GM13976 (cell line): ENCODE measurements at regions not wholly inside any gene's neighbourhood (a gene's known extent, or its start where the extent isn't known, plus 50 kb on each side); places are given as distances from the start of the nearest gene placed in this dataset.

Experiments
- DNase-seq: peaks from one replicate; pipeline ENCODE4 v3.0.0; 2012; ENCODE audit warnings: low spot score
- CTCF ChIP-seq: IDR thresholded peaks from 2 replicates; pipeline ENCODE4 v1.5.1; 2012; ENCODE audit warnings: borderline replicate concordance, mild to moderate bottlenecking; ENCODE audit not compliant: insufficient read depth; ENCODE audit errors: extremely low read depth, missing control alignments, control extremely low read depth
- in situ Hi-C: fragments of 300-500 bp; cut with MboI; formaldehyde crosslinking; loops from one replicate; pipeline ENCODE4 v1.12.0; 2022; ENCODE audit warnings: low sequenced_read_pairs, mixed read lengths, inconsistent platforms; ENCODE audit not compliant: unreplicated experiment

DNA sequence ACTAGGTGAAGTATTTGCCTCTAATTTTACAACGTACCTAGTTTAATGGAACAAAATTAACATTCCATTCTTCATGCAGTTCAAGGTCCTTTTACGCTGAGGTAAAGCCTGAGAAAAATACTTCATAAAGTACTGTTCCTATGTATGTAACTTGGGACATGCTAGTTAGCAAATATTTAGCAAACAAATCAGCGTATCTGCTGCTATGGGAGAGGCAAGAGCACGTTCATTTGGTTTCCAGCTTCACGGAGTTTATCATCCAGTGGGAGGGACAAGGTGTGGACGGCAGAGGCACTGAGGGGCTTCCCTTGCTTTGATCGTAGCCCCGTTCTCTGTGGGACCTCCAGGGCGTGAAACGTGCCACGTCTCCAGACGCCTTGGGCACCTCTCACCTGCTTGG lies 248.8 kb downstream of the IRS2 start:
- in situ Hi-C loops = no loop called here
- TF ChIP-seq CTCF = no peak
- no peak for DNase-seq

GRCh38 chr13:109533350-109533749 lies 253.0 kb downstream of the IRS2 start:
- in situ Hi-C loops = no loop called here
- DNase-seq = no peak
- no peak for TF ChIP-seq CTCF

GRCh38 chr13:109529964-109530363 lies 256.4 kb downstream of the IRS2 start:
- TF ChIP-seq CTCF = no peak
- in situ Hi-C loops = no loop called here
- no peak for DNase-seq

- no peak for DNase-seq
- no peak for TF ChIP-seq CTCF
- in situ Hi-C loops = no loop called here
Measured at GRCh38 chr13:109521719-109522118, 264.7 kb downstream of the IRS2 start.

GRCh38 chr13:109517517-109517916 lies 268.9 kb downstream of the IRS2 start:
- DNase-seq = no peak
- in situ Hi-C loops = no loop called here

DNA sequence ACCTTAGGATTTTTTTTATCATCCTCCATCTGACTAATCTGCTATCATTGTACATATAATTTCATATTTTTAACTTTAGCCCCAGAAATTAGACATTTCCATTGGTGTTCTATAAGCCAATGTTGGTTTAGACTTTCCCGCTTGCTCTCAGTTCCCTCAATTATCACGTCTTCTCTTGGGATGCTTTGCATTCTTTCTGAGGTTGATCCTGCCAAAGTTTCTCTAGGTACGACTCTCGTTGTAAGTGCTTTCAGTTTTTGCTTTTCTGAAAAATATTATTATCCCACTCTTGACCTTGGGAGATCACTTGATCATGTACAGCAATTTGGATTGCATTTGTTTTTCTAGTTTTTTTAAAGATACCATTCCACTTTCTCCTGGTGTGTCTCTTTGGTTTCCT lies 270.2 kb downstream of the IRS2 start:
- in situ Hi-C loops = no loop called here
- DNase-seq = no peak
- no peak for TF ChIP-seq CTCF

More at GRCh38 chr13:109517517-109517916, 268.9 kb downstream of the IRS2 start:
- no peak for TF ChIP-seq CTCF

- DNase-seq = no peak
- no peak for TF ChIP-seq CTCF
- in situ Hi-C loops = no loop called here
Measured at GRCh38 chr13:109510013-109510412, 276.4 kb downstream of the IRS2 start.
